ENCODE measurements at regions not wholly inside any gene's neighbourhood (a gene's known extent, or its start where the extent isn't known, plus 50 kb on each side); places are given as distances from the start of the nearest gene placed in this dataset.
"Not testable (repeated sequence)": the region's sequence is repeated elsewhere in the genome, so short reads cannot be mapped to it uniquely, and the experiment has no call there.

GRCh38 chr12:25615119-25615518, 62.0 kb upstream of the LMNTD1 start:
- DNase-seq: peak; percentile 22

- no peak for DNase-seq
Observed at GRCh38 chr12:25616286-25616685, 63.2 kb upstream of the LMNTD1 start.

GRCh38 chr12:25617991-25618390, 64.9 kb upstream of the LMNTD1 start:
- DNase-seq: no peak

GRCh38 chr12:25623816-25624215, 70.7 kb upstream of the LMNTD1 start:
- no peak for DNase-seq

- no peak for DNase-seq
Observed at GRCh38 chr12:25625146-25625545, 72.1 kb upstream of the LMNTD1 start.

- DNase-seq: no peak
Observed at GRCh38 chr12:25629341-25629740, 76.3 kb upstream of the LMNTD1 start.

- not testable (repeated sequence) for DNase-seq
Observed at GRCh38 chr12:25630735-25631515, 77.8 kb upstream of the LMNTD1 start.

GRCh38 chr12:25633149-25633548, 80.1 kb upstream of the LMNTD1 start:
- not testable (repeated sequence) for DNase-seq

- DNase-seq: no peak
Observed at GRCh38 chr12:25637752-25638151, 84.7 kb upstream of the LMNTD1 start.

GRCh38 chr12:25639406-25639805, 86.3 kb upstream of the LMNTD1 start:
- no peak for DNase-seq

GRCh38 chr12:25644979-25645378, 91.9 kb upstream of the LMNTD1 start:
- DNase-seq: no peak

GRCh38 chr12:25645427-25645826, 92.3 kb upstream of the LMNTD1 start:
- no peak for DNase-seq

- no peak for DNase-seq
Observed at GRCh38 chr12:25651931-25652330, 98.8 kb upstream of the LMNTD1 start.

- no peak for DNase-seq
Observed at GRCh38 chr12:25652371-25652770, 99.3 kb upstream of the LMNTD1 start.

- peak; percentile 31 for DNase-seq
Observed at GRCh38 chr12:25653487-25654175, 100.5 kb upstream of the LMNTD1 start.

- DNase-seq: no peak
Observed at GRCh38 chr12:25655702-25656101, 102.6 kb upstream of the LMNTD1 start.

- no peak for DNase-seq
Observed at GRCh38 chr12:25659621-25660020, 106.5 kb upstream of the LMNTD1 start.

- DNase-seq: no peak
Observed at GRCh38 chr12:25670076-25671055, 117.3 kb upstream of the LMNTD1 start.

GRCh38 chr12:25675808-25676207, 122.7 kb upstream of the LMNTD1 start:
- peak; percentile 24 for DNase-seq

GRCh38 chr12:25677232-25677937, 124.3 kb upstream of the LMNTD1 start:
- no peak for DNase-seq

GRCh38 chr12:25681580-25681979, 128.5 kb upstream of the LMNTD1 start:
- DNase-seq: no peak

GRCh38 chr12:25682421-25682820, 129.3 kb upstream of the LMNTD1 start:
- DNase-seq: no peak

GRCh38 chr12:25684070-25684469, 131.0 kb upstream of the LMNTD1 start:
- DNase-seq: no peak
